KMS-11 (cell line): ENCODE measurements at regions not wholly inside any gene's neighbourhood (a gene's known extent, or its start where the extent isn't known, plus 50 kb on each side); places are given as distances from the start of the nearest gene placed in this dataset.

ENCODE experiments used
- H2AFZ ChIP-seq: fragments of 200-600 bp; sonication (generic); 2 replicates; pipeline ENCODE4 v1.6.1; 2016; ENCODE audit warnings: antibody characterized with exemption, mixed run types, low read depth
- H3K27ac ChIP-seq: fragments of 200-600 bp; sonication (generic); 2 replicates; pipeline ENCODE4 v1.6.1; 2016; ENCODE audit warnings: mild to moderate bottlenecking, mixed run types
- H3K27me3 ChIP-seq: fragments of 200-600 bp; sonication (generic); 2 replicates; pipeline ENCODE4 v1.6.1; 2017; ENCODE audit warnings: mild to moderate bottlenecking, low read depth, mixed run types, moderate library complexity; ENCODE audit not compliant: insufficient read depth
- H3K36me3 ChIP-seq: fragments of 200-600 bp; sonication (generic); 2 replicates; pipeline ENCODE4 v1.6.1; 2017; ENCODE audit warnings: mild to moderate bottlenecking, mixed run types; ENCODE audit not compliant: insufficient read depth
- H3K4me1 ChIP-seq: fragments of 200-600 bp; sonication (generic); 2 replicates; pipeline ENCODE4 v1.6.1; 2016; ENCODE audit warnings: mild to moderate bottlenecking, low read depth, mixed run types; ENCODE audit not compliant: poor library complexity, severe bottlenecking
- H3K4me2 ChIP-seq: fragments of 200-600 bp; sonication (generic); 2 replicates; pipeline ENCODE4 v1.7.0; 2016; ENCODE audit warnings: mild to moderate bottlenecking, mixed run types
- H3K4me3 ChIP-seq: fragments of 200-600 bp; sonication (generic); IDR thresholded peaks from 2 replicates; pipeline ENCODE4 v1.6.1; 2017; ENCODE audit warnings: low read depth, low read length, mixed read lengths; ENCODE audit not compliant: insufficient read depth
- H3K79me2 ChIP-seq: fragments of 200-600 bp; sonication (generic); 2 replicates; pipeline ENCODE4 v1.6.1; 2016; ENCODE audit warnings: low read depth, mixed run types; ENCODE audit not compliant: insufficient read depth
- H3K9ac ChIP-seq: fragments of 200-600 bp; sonication (generic); 2 replicates; pipeline ENCODE4 v1.6.1; 2016; ENCODE audit warnings: mild to moderate bottlenecking, mixed run types
- H4K20me1 ChIP-seq: fragments of 200-600 bp; sonication (generic); 2 replicates; pipeline ENCODE4 v1.6.1; 2016; ENCODE audit warnings: mild to moderate bottlenecking, mixed run types; ENCODE audit not compliant: insufficient read depth
- TF ChIP-seq, protein P1 (sequence below): fragments of 200-600 bp; sonication (generic); conservative IDR thresholded peaks from 2 replicates; pipeline ENCODE4 v1.6.1; 2017; ENCODE audit warnings: low read depth, mild to moderate bottlenecking, antibody characterized with exemption, low read length, moderate library complexity, mixed read lengths

DNA sequence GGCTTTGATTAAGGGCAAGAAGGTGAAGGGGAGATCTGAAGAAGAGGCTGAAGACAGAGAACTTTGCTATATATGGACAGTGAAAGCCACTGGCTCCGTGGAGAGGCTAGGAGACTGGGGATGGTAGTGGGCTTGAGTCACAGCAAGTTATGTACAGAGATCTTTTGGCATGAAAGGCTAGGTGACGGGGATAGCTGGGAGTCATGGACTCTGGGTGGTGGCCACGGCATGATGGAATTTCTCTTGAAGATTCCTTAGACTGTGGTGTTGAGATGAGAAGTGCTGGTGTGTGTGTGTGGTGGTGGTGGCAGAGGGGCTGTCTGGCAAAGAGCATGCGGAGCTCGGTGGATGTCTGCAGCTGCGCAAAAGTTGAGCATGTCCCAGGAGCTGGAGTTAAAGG, 120.6 kb upstream of the STC2 start:
- no peak overlapping the region for H3K4me3 ChIP-seq
- no peak overlapping the region for H3K27ac ChIP-seq
- H4K20me1 ChIP-seq, result no peaks in the 10 kb centered on the region
- no peaks in the 10 kb centered on the region for H3K36me3 ChIP-seq
- H3K79me2 ChIP-seq, result no peaks in the 10 kb centered on the region
- no peak overlapping the region for H3K4me2 ChIP-seq
- H3K9ac ChIP-seq, result no peak overlapping the region
- TF ChIP-seq, protein P1, sequence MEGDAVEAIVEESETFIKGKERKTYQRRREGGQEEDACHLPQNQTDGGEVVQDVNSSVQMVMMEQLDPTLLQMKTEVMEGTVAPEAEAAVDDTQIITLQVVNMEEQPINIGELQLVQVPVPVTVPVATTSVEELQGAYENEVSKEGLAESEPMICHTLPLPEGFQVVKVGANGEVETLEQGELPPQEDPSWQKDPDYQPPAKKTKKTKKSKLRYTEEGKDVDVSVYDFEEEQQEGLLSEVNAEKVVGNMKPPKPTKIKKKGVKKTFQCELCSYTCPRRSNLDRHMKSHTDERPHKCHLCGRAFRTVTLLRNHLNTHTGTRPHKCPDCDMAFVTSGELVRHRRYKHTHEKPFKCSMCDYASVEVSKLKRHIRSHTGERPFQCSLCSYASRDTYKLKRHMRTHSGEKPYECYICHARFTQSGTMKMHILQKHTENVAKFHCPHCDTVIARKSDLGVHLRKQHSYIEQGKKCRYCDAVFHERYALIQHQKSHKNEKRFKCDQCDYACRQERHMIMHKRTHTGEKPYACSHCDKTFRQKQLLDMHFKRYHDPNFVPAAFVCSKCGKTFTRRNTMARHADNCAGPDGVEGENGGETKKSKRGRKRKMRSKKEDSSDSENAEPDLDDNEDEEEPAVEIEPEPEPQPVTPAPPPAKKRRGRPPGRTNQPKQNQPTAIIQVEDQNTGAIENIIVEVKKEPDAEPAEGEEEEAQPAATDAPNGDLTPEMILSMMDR, result no peak
- H3K4me1 ChIP-seq, result no peaks in the 10 kb centered on the region
- H3K27me3 ChIP-seq, result no peaks in the 10 kb centered on the region
- H2AFZ ChIP-seq, result no peak overlapping the region

DNA sequence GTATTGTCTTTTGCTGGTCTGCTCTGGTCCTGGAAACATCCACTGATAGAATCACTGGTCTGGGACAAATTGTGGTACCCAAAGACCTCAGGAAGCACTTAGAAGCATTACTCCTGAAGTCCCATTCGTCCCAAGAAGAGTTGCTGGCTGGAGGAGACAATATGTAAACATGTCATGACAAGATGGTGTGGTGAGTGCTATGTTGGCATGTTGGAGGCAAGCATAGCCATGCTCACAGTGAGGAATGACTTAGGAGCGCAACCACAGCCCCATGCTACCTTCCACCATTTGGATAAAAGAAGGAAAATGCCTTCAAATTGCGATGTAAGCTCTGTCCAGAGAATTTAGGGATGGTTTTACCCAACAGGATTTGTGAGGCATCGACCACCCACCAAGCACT, 115.8 kb upstream of the STC2 start:
- H3K36me3 ChIP-seq, result no peaks in the 10 kb centered on the region
- H3K9ac ChIP-seq, result no peak overlapping the region
- no peak overlapping the region for H3K4me3 ChIP-seq
- H2AFZ ChIP-seq, result no peak overlapping the region
- H3K27ac ChIP-seq, result no peak overlapping the region
- H3K79me2 ChIP-seq, result no peaks in the 10 kb centered on the region
- no peaks in the 10 kb centered on the region for H3K27me3 ChIP-seq
- no peaks in the 10 kb centered on the region for H3K4me1 ChIP-seq
- TF ChIP-seq, protein P1, result no peak
- no peak overlapping the region for H3K4me2 ChIP-seq
- no peaks in the 10 kb centered on the region for H4K20me1 ChIP-seq

DNA sequence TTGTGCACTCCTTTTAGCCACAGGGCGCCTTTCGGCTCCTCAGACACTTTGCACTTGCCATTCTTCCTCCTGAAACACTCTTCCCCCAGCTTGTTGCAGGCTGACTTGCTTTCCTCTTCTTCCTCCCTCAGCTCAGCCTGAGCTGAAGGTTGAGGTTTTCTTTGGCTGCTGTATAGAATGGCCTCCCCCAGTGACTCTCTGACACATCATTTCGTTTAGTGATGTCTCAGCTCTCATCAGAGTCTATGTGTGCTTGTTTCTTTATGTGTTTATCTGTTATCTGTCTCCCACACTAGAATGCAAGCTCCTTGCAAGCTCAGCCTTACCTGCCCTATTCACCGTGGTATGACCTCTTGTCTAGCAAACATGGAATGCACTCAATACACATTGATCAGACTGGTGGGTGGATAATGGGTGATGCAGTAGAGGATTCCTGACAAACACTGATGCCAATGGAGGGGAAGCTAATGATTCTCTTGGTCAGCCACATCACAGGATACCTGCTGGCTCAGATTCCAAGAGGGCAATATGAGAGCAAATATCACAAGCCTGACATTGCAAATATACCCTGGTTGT, 112.9 kb upstream of the STC2 start:
- H2AFZ ChIP-seq, result no peak overlapping the region
- no peaks in the 10 kb centered on the region for H3K36me3 ChIP-seq
- TF ChIP-seq, protein P1, result no peak
- no peak overlapping the region for H3K4me3 ChIP-seq
- no peak overlapping the region for H3K4me2 ChIP-seq
- H3K9ac ChIP-seq, result no peak overlapping the region
- no peaks in the 10 kb centered on the region for H4K20me1 ChIP-seq
- no peaks in the 10 kb centered on the region for H3K79me2 ChIP-seq
- no peak overlapping the region for H3K27ac ChIP-seq
- no peaks in the 10 kb centered on the region for H3K27me3 ChIP-seq
- H3K4me1 ChIP-seq, result no peaks in the 10 kb centered on the region

DNA sequence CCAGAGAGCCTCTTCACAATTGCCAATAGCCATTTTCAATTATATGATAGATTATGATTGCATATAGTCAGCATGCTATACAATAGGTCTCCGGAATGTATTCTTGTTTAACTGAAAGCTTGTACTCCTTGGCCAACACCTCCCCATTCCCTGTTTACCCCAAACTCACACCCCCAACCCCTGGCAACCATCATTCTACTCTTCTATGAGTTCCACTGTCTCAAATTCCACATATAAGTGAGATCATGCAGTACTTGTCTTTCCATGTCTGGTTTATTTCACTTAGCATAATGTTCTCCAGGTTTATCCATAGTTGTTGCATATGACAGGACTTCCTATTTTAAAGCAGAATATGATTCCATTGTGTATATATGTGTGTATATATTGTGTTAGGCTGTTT, 110.7 kb upstream of the STC2 start:
- Histone ChIP-seq H2AFZ (no peak overlapping the region), H3K27ac (no peak overlapping the region), H3K4me2 (no peak overlapping the region), H3K27me3 (no peaks in the 10 kb centered on the region), H3K9ac (no peak overlapping the region), H3K4me1 (no peaks in the 10 kb centered on the region), H3K4me3 (no peak overlapping the region), H3K79me2 (no peaks in the 10 kb centered on the region), H3K36me3 (no peaks in the 10 kb centered on the region), H4K20me1 (no peaks in the 10 kb centered on the region)
- TF ChIP-seq, protein P1, result no peak
